A549 (cell line): ENCODE measurements at regions not wholly inside any gene's neighbourhood (a gene's known extent, or its start where the extent isn't known, plus 50 kb on each side); places are given as distances from the start of the nearest gene placed in this dataset.
A peak's percentile ranks its signal among the peaks of the same experiment; 100 is the strongest.

Experiments
- ATAC-seq, 2 experiments: fragments of 200-7000 bp in 1 of 2; fragments of >200 bp in 1 of 2; cut with Nextera tagmentation in 1 of 2; cut with Tn5 transposase in 1 of 2; 3 replicates each; pipeline versions ENCODE4 v1.8.0 to v1.9.1; 2018 to 2020; ENCODE audit warnings: mild to moderate bottlenecking in 1 of 2, moderate library complexity in 1 of 2
- CTCF ChIA-PET: fragments of 300-600 bp; sonication (Branson Sonifier 250); formaldehyde crosslinking; extraction: SDS; loops from one replicate; lab custom pipeline; 2021; ENCODE audit warnings: antibody characterized with exemption, inconsistent platforms; lab: Yijun Ruan, JAX
- POLR2A ChIA-PET: fragments of 350-600 bp; formaldehyde crosslinking; extraction: SDS; loops from one replicate; lab custom pipeline; 2021; ENCODE audit warnings: antibody characterized with exemption, inconsistent platforms; lab: Yijun Ruan, JAX
- DNase-seq, 2 experiments: peaks; one replicate each; pipeline versions ENCODE4 v3.0.0 to v3.0.0-alpha.2; 2011 to 2016; ENCODE audit warnings: low read depth in 1 of 2, low spot score in 1 of 2
- FAIRE-seq: peaks from 2 replicates; lab custom pipeline; 2011; peaks lifted over from hg19 to GRCh38; lab: Jason Lieb, UNC
- H3K27ac ChIP-seq, 2 experiments: fragments of >200 bp; sonication (Bioruptor Twin); formaldehyde crosslinking; 3 replicates each; pipeline ENCODE4 v1.5.1; 2016 to 2017
- H3K4me1 ChIP-seq: fragments of >200 bp; sonication (Bioruptor Twin); formaldehyde crosslinking; 3 replicates; pipeline ENCODE4 v1.6.1; 2016
- H3K4me2 ChIP-seq: fragments of >200 bp; sonication (Bioruptor Twin); formaldehyde crosslinking; 3 replicates; pipeline ENCODE4 v1.6.1; 2016
- H3K4me3 ChIP-seq: fragments of >200 bp; sonication (Bioruptor Twin); formaldehyde crosslinking; 3 replicates; pipeline ENCODE4 v1.5.1; 2016
- H3K9me3 ChIP-seq: fragments of >200 bp; sonication (Bioruptor Twin); formaldehyde crosslinking; 3 replicates; pipeline ENCODE4 v1.6.1; 2016
- BHLHE40 ChIP-seq: IDR thresholded peaks from 2 replicates; pipeline ENCODE4 v1.6.1; 2012; ENCODE audit warnings: low read depth, low read length, inconsistent platforms
- CHD2 ChIP-seq: fragments of 150-350 bp; IDR thresholded peaks from 2 replicates; pipeline ENCODE4 v1.6.1; 2014; ENCODE audit warnings: low read length; ENCODE audit not compliant: partially characterized antibody
- EHF ChIP-seq: fragments of 250-450 bp; sonication (Bioruptor Pico); IDR thresholded peaks from 2 replicates; pipeline ENCODE4 v1.5.0; 2020; ENCODE audit warnings: mild to moderate bottlenecking
- JUNB ChIP-seq: fragments of >200 bp; sonication (Bioruptor Twin); formaldehyde crosslinking; IDR thresholded peaks from 2 replicates; pipeline ENCODE4 v1.6.1; 2016
- KDM1A ChIP-seq: fragments of 200-600 bp; sonication (generic); IDR thresholded peaks from 2 replicates; pipeline ENCODE4 v1.6.1; 2016; ENCODE audit warnings: low read depth, mild to moderate bottlenecking
- KDM5A ChIP-seq: fragments of 200-600 bp; sonication (generic); IDR thresholded peaks from 2 replicates; pipeline ENCODE4 v1.6.1; 2016; ENCODE audit warnings: antibody characterized with exemption, mild to moderate bottlenecking
- MAFK ChIP-seq: fragments of 450-650 bp; IDR thresholded peaks from 2 replicates; pipeline ENCODE4 v1.6.1; 2014; ENCODE audit not compliant: partially characterized antibody
- NFE2L2 ChIP-seq: fragments of 150-350 bp; conservative IDR thresholded peaks from 2 replicates; pipeline ENCODE4 v1.6.1; 2014; ENCODE audit warnings: low read length
- PBX3 ChIP-seq: IDR thresholded peaks from 2 replicates; pipeline ENCODE4 v1.6.1; 2012
- PHF8 ChIP-seq: fragments of 200-600 bp; sonication (generic); IDR thresholded peaks from 2 replicates; pipeline ENCODE4 v1.6.1; 2016; ENCODE audit warnings: low read depth, mild to moderate bottlenecking, antibody characterized with exemption, moderate library complexity, borderline replicate concordance
- RAD21 ChIP-seq, 2 experiments: fragments of >200 bp in 1 of 2; sonication (Bioruptor Twin) in 1 of 2; formaldehyde crosslinking in 1 of 2; IDR thresholded peaks in 1 of 2; conservative IDR thresholded peaks in 1 of 2; 2 replicates in 1 of 2; 3 replicates in 1 of 2; pipeline ENCODE4 v1.6.1; 2012 to 2018; ENCODE audit warnings: inconsistent platforms in 1 of 2
- REST ChIP-seq: fragments of 200-600 bp; sonication (generic); IDR thresholded peaks from 2 replicates; pipeline ENCODE4 v1.6.1; 2016; ENCODE audit warnings: antibody characterized with exemption, mild to moderate bottlenecking, moderate library complexity
- SMC3 ChIP-seq: fragments of >200 bp; sonication (Bioruptor Twin); formaldehyde crosslinking; IDR thresholded peaks from 3 replicates; pipeline ENCODE4 v1.6.1; 2018; ENCODE audit warnings: inconsistent platforms
- ZC3H11A ChIP-seq: fragments of 450-650 bp; IDR thresholded peaks from 2 replicates; pipeline ENCODE4 v1.6.1; 2014; ENCODE audit warnings: antibody characterized with exemption, mild to moderate bottlenecking
- WGBS: methylation state at CpG from one replicate; pipeline ENCODE4 v1.1.6; 2017; ENCODE audit errors: missing lambda C conversion rate; 5-methylcytosine and 5-hydroxymethylcytosine counted together
- TF ChIP-seq, protein P1 (sequence below): IDR thresholded peaks from 2 replicates; pipeline ENCODE4 v1.6.1; 2012; ENCODE audit warnings: low read depth, borderline replicate concordance
- TF ChIP-seq, protein P2 (sequence below): fragments of >200 bp; sonication (Bioruptor Twin); formaldehyde crosslinking; IDR thresholded peaks from 3 replicates; pipeline ENCODE4 v1.6.1; 2016

GRCh38 chr13:85436029-85436428 lies 363.2 kb downstream of the SLITRK6 start:
- H3K27ac ChIP-seq, result no peak overlapping the region
- no peak for DNase-seq
- TF ChIP-seq CHD2, result no peak
- no peak for TF ChIP-seq SMC3
- TF ChIP-seq MAFK, result no peak
- TF ChIP-seq RAD21 (conservative IDR thresholded peaks at IDR 0.05 in 1 of 2, IDR thresholded peaks at IDR 0.05 in 1 of 2), result no peak
- no peak for TF ChIP-seq PBX3
- no peak for TF ChIP-seq KDM1A
- no peak for TF ChIP-seq REST
- WGBS, result 92% methylated on average over 1 of the region's 1 CpG
- no peak overlapping the region for H3K4me2 ChIP-seq
- ChIA-PET POLR2A (no interaction called here), CTCF (no interaction called here)
- no peak for FAIRE-seq
- no peaks in the 10 kb centered on the region for H3K9me3 ChIP-seq
- H3K4me3 ChIP-seq, result no peak overlapping the region
- H3K4me1 ChIP-seq, result 0 out of 3 replicates have a peak, but pooled peaks cover 8% of the 10 kb centered on the region
- ATAC-seq, result no peak

GRCh38 chr13:85434927-85435326 lies 364.3 kb downstream of the SLITRK6 start:
- H3K4me1 ChIP-seq, result no peaks in the 10 kb centered on the region
- TF ChIP-seq NFE2L2 (0 out of 2 replicates have a peak, but pooled peaks have one; percentile 11), MAFK (peak; percentile 84), KDM5A (no peak), EHF (CRISPR knock-in tag) (no peak)
- TF ChIP-seq, protein P1, sequence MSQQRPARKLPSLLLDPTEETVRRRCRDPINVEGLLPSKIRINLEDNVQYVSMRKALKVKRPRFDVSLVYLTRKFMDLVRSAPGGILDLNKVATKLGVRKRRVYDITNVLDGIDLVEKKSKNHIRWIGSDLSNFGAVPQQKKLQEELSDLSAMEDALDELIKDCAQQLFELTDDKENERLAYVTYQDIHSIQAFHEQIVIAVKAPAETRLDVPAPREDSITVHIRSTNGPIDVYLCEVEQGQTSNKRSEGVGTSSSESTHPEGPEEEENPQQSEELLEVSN, result no peak
- POLR2A ChIA-PET, result no interaction called here
- H3K4me3 ChIP-seq, result no peak overlapping the region
- no peak overlapping the region for H3K27ac ChIP-seq
- DNase-seq, result no peak
- no peak overlapping the region for H3K4me2 ChIP-seq
- no peaks in the 10 kb centered on the region for H3K9me3 ChIP-seq
- CTCF ChIA-PET, result no interaction called here
- FAIRE-seq, result no peak
- no peak for ATAC-seq

DNA sequence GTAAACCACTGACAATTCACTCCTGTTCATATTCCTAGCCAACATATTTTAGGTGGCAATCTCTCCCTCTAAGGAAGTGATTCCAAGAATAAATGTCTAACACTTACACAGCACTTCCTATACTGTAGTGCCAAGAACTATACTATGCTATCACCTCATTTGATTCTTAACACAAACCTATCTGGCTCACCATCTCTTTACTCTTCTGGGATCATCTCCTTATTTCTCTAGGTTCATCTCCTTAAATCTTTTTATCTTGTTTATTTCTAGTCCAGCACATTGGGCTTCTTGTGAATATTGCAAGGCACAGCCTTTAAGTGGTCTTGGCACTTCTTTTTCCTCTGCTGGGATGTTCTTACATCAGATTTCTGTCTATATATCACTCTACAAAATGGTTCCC lies 366.3 kb downstream of the SLITRK6 start:
- ATAC-seq, result no peak
- H3K4me3 ChIP-seq, result no peak overlapping the region
- no peak overlapping the region for H3K27ac ChIP-seq
- no peaks in the 10 kb centered on the region for H3K4me1 ChIP-seq
- no peak overlapping the region for H3K4me2 ChIP-seq
- TF ChIP-seq, protein P2, sequence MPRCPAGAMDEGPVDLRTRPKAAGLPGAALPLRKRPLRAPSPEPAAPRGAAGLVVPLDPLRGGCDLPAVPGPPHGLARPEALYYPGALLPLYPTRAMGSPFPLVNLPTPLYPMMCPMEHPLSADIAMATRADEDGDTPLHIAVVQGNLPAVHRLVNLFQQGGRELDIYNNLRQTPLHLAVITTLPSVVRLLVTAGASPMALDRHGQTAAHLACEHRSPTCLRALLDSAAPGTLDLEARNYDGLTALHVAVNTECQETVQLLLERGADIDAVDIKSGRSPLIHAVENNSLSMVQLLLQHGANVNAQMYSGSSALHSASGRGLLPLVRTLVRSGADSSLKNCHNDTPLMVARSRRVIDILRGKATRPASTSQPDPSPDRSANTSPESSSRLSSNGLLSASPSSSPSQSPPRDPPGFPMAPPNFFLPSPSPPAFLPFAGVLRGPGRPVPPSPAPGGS, result no peak
- TF ChIP-seq BHLHE40, result no peak
- TF ChIP-seq JUNB, result no peak
- TF ChIP-seq RAD21 (conservative IDR thresholded peaks at IDR 0.05 in 1 of 2, IDR thresholded peaks at IDR 0.05 in 1 of 2), result no peak
- no peak for TF ChIP-seq PHF8
- TF ChIP-seq ZC3H11A, result no peak
- TF ChIP-seq, all 56 proteins: peak for 0
- ChIA-PET CTCF (no interaction called here), POLR2A (no interaction called here)
- no peak for FAIRE-seq
- DNase-seq, result no peak
- no peaks in the 10 kb centered on the region for H3K9me3 ChIP-seq
